CD4-positive, alpha-beta T cell treated with Interleukin-10 for 1 hour (primary cell): ENCODE measurements at regions not wholly inside any gene's neighbourhood (a gene's known extent, or its start where the extent isn't known, plus 50 kb on each side); places are given as distances from the start of the nearest gene placed in this dataset.

Experiments used
- DNase-seq: peaks from one replicate; pipeline ENCODE4 v3.0.0-alpha.2; 2020

- no peak for DNase-seq
These were observed 220.3 kb upstream of the LYPLAL1 start for GRCh38 chr1:218953386-218953785.

GRCh38 chr1:218957971-218958370, 215.7 kb upstream of the LYPLAL1 start:
- no peak for DNase-seq

- DNase-seq, result no peak
These were observed 213.9 kb upstream of the LYPLAL1 start for GRCh38 chr1:218959784-218960183.

GRCh38 chr1:218964471-218965185, 209.1 kb upstream of the LYPLAL1 start:
- DNase-seq, result no peak

GRCh38 chr1:218965821-218966220, 207.9 kb upstream of the LYPLAL1 start:
- DNase-seq, result no peak

DNA sequence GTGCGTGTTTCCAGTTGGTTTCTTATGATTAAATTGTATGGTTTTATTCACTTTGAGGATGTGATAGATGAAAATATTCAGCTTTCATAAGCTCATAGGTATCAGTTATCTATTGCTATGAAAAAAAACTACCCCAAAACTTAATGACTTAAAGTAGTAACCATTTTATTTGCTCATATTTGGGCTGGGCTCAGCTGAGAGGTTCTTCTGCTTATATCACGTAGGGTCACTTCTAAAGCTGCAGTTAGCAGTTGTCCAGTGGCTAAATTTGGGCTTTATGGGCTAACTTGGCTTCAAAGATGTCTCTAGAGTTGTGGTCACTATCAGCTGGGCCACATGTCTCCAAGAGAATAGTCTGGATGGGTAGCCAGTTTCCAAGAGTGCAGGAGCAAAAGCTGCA, 206.4 kb upstream of the LYPLAL1 start:
- no peak for DNase-seq

GRCh38 chr1:218967836-218968235, 205.8 kb upstream of the LYPLAL1 start:
- no peak for DNase-seq

DNA sequence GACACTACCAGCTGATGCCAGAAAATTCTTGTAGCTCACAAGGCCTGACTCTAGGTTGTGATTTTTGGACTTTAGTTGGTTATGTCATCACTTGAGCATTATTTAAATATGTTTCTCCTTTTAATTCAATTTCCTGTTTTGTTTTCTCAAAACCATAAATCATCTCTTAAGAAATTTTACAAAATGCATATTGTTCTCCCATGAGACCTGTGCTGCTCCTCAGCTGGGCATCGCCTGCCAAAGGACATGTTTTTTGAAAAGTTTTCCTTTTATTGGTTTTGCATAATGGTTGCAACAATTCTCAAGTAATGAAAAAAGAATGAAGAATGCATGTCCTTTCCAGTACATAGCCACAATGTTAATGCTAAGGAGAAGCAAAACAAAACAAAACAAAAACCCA, 204.7 kb upstream of the LYPLAL1 start:
- no peak for DNase-seq

DNA sequence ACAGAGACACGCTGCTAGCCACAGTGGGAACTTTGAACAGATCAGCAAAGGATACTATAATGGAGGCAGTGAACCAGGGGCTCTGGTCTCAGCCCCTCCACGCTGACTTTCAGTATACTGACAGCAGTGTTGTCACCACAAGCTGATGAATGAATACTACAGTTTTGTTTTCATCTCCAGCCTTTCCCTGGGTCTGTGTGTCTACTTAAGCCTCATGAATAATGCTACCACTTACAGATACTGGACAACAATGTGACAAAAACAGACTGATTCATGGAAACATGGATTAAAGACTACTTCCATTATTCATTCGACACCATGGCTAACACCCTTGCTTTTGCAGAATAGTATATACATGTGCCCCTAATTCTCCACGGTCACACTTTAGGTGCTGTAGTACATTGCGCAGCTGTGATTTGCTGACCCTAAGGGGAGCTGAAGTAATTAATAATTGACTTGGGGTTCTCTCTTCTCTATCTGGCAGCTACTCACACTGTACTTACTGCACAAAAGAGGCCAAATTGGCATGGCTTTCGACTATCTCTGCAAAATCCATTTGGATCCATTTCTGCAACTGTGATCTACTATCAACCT, 203.2 kb upstream of the LYPLAL1 start:
- DNase-seq, result no peak

DNA sequence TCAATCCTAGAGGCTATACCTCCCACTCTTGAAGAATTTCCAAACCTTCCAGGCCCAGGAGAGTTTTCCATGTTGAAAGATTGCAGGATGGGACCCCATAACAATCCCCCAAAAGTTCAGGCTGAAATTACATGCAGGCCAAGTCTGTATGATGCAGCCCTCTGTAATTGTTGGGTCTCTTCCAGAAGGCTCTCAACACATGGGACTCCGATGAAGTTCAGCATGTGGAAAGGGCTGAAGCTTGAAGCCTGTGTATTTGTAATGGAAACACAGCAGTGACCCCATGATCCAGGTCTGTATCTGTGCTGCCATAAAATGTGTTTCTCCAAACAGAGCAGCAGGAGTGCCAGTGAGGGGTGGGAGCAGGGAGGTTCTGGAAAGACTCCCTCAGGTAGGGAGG, 202.5 kb upstream of the LYPLAL1 start:
- no peak for DNase-seq

DNA sequence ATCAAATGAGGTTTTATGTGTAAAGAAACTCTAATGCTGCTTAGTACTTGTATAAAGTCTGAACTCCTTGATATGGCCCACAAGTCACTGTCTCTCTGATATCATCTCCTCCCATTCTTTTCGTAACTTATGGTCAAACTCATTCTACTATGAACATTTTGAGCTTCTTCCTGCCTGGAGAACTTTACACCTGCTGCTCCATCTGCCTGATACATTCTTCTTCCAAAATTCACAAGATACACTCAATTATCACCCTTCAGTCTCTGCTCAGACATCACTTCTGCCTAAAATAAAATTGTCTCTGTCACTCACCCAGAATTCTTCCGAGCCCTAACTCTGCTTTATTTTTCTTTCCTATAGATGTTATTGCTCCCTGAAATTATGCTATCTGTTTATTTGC, 192.8 kb upstream of the LYPLAL1 start:
- DNase-seq, result no peak

DNA sequence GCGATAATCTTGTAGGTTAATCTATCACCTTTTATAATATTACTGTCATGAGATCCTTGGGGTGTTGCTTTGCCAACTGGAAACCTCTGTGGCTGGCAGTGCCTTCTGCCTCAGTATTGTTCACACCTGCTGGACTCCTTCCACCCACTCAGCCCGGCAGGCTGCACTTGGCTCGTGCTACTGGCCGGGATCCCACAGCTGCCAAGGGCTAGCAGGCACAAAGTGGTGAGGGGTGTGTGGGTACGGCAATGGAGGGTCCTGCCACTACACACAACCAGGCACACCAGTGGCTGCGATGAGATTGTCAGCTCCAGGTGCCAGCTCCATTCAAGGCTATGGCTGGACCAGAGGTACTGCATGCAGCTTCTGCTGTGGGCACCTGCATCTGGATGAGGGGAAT, 191.2 kb upstream of the LYPLAL1 start:
- DNase-seq, result no peak

DNA sequence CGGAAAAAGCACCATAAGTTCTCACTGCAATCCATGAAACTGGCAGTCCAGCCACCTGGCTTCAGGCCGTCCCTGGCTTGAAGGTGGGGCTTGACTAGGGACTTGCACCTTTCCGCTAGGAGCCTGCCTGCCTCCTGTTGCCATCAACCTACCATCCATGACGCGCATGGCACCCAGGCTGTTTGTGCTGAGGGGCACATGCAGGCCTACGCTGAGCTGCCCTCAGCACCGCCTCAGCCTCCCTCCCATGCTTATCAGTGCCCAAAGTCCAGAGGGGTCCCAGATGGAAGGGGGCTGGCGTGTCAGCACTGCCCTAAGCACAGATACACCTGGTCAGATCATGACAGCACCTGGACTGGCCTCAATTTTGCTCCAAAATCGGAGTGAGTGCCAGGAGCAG, 190.2 kb upstream of the LYPLAL1 start:
- no peak for DNase-seq

- DNase-seq, result no peak
These were observed 189.8 kb upstream of the LYPLAL1 start for GRCh38 chr1:218983848-218984247.

GRCh38 chr1:218985424-218985984, 188.2 kb upstream of the LYPLAL1 start:
- DNase-seq, result no peak

DNA sequence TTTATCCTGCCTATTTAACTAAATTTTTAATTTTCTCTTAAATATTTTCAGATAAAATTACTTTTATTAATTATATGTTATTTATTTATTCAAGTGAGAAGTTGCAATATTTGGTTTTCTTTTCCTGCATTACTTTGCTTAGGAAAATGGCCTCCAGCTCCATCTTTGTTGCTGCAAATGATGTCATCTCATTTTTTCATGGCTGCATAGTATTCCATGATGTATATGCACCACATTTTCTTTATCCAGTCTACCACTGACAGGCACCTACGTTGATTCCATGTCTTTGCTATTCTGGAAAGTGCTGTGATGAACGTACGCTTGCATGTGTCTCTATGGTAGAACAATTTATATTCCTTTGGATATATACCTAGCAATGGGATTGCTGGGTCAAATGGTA, 186.9 kb upstream of the LYPLAL1 start:
- DNase-seq, result no peak

- DNase-seq, result no peak
These were observed 183.7 kb upstream of the LYPLAL1 start for GRCh38 chr1:218990019-218990418.

DNA sequence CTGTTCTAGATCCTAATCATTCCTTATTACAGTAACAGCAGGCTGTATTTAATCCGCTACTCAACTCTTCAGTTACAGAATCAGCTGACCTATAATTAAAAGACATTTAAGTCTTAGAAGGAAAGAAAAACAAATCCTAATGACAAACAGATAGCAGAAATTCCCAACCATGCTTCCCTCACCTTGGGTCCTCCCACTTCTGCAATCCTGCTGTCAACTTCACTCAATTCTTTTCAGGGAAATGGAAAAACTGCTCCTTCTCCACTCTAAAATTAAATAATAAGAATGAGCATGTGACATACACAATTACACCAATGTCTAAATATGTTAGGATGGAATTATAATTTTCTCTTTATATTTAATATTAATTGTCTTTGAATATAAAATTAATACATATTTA, 182.6 kb upstream of the LYPLAL1 start:
- DNase-seq, result no peak

GRCh38 chr1:218994615-218995014, 179.1 kb upstream of the LYPLAL1 start:
- DNase-seq, result no peak

DNA sequence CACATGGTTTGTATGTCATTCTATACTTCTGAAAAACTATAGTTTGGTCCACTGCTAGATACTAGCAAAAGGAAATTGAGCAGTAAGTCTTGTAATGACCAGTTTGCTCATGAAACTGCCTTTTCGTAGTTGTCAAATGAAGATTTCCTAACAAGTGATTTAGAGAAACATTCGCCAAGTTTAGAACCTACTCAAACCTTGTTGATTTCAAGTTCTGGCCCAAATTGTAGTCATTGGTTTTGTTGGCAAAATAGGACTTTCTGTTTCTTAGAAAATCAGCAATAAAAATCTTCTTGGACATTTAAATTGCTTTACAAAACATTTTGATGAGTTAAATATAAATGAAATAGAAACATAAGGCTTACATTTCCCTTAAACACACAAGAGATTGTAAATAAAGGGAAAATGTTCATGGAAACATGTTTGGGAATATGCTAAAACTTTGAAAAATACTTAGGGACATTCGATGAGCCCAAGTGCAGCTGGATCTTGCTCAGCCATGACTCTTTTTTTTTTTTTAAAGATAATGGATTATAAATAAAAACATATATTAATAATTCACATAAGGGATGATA, 178.5 kb upstream of the LYPLAL1 start:
- DNase-seq, result no peak

DNA sequence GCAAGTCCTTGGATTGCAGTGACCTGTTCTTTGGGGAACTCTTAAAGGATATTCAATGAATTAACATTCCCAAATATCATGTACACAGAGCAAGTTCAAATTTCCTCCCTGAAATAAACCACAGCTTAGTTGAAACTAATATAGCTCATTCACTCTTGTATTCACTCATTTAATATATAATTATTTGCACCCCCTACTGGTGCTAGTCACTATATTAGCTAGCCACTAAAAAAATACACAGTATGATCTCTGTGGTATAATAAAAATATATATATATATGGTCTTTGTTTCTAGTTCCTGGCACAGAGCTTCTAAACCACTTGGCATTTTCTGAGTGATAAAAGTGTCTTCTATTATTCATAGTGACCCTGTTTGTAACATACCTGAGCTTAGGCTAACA, 177.3 kb upstream of the LYPLAL1 start:
- DNase-seq, result no peak

DNA sequence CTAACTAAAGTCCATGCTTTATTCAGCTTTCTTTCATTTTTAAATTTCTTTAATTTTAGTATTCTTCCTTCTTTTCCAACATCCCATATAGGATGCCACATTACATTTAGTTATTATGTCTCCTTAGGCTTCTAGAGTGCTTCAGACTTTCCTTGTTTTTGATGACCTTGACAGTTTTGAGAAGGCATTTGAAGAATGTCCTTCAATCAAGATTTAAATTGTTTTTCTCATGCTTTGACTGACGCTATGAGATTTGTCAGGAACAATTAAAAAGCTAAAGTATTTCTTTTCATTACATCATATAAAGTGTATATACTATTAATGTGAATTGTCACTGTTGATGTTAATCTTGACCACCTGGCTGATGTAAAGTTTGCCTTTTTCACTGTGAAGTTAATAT, 173.7 kb upstream of the LYPLAL1 start:
- DNase-seq, result no peak

GRCh38 chr1:219000631-219001030, 173.0 kb upstream of the LYPLAL1 start:
- no peak for DNase-seq

- no peak for DNase-seq
These were observed 163.0 kb upstream of the LYPLAL1 start for GRCh38 chr1:219010720-219011119.
